ENCODE measurements at regions not wholly inside any gene's neighbourhood (a gene's known extent, or its start where the extent isn't known, plus 50 kb on each side); places are given as distances from the start of the nearest gene placed in this dataset.

- TF ChIP-seq CTCF (conservative IDR thresholded peaks at IDR 0.05; ENCODE audit: low read length), result no peak
- no peak for TF ChIP-seq EZH2phosphoT487 (IDR thresholded peaks at IDR 0.05; ENCODE audit: borderline replicate concordance, low read depth, low read length)
These were observed 221.6 kb downstream of the XPNPEP1 start for GRCh38 chr10:109701633-109702215.

Data from OCI-LY7 (cell line).